OCI-LY3 (cell line): ENCODE measurements at regions not wholly inside any gene's neighbourhood (a gene's known extent, or its start where the extent isn't known, plus 50 kb on each side); places are given as distances from the start of the nearest gene placed in this dataset.

Source experiments
- H2AFZ ChIP-seq: fragments of 200-600, 300-600 bp; shearing (Covaris generic); 2 replicates; pipeline ENCODE4 v1.6.0; 2014; ENCODE audit warnings: antibody characterized with exemption, low read depth, low read length
- H3K27ac ChIP-seq: fragments of 200-600, 300-600 bp; sonication (generic); 2 replicates; pipeline ENCODE4 v1.5.1; 2014; ENCODE audit warnings: mild to moderate bottlenecking, low read length, moderate library complexity, mixed read lengths
- H3K27me3 ChIP-seq: fragments of 200-600, 300-600 bp; sonication (generic); 2 replicates; pipeline ENCODE4 v1.6.1; 2014; ENCODE audit warnings: low read depth, low read length, mixed read lengths
- H3K36me3 ChIP-seq: fragments of 200-600, 300-600 bp; sonication (generic); replicated peaks from 2 replicates; pipeline ENCODE3; 2014; ENCODE audit warnings: low read depth, low read length, mixed read lengths
- H3K4me1 ChIP-seq: fragments of 300-600, 200-600 bp; sonication (generic); 2 replicates; pipeline ENCODE4 v1.6.1; 2014; ENCODE audit warnings: low read length, mixed read lengths
- H3K4me2 ChIP-seq: fragments of 200-600, 300-600 bp; sonication (generic); 2 replicates; pipeline ENCODE4 v1.6.1; 2014; ENCODE audit warnings: low read length, mixed read lengths
- H3K4me3 ChIP-seq: fragments of 300-600, 200-600 bp; sonication (generic); 2 replicates; pipeline ENCODE4 v1.5.1; 2014; ENCODE audit warnings: antibody characterized with exemption, mild to moderate bottlenecking, low read length, moderate library complexity
- H3K79me2 ChIP-seq: fragments of 300-600, 200-600 bp; shearing (Covaris generic); 2 replicates; pipeline ENCODE4 v1.6.1; 2014; ENCODE audit warnings: mild to moderate bottlenecking, low read length, mixed read lengths
- H3K9ac ChIP-seq: fragments of 300-600, 200-600 bp; shearing (Covaris generic); 2 replicates; pipeline ENCODE4 v1.6.0; 2014; ENCODE audit warnings: mild to moderate bottlenecking, low read length, moderate library complexity
- H3K9me3 ChIP-seq: fragments of 200-600, 300-600 bp; shearing (Covaris generic); 2 replicates; pipeline ENCODE4 v1.6.1; 2014; ENCODE audit warnings: low read length, mixed read lengths; ENCODE audit not compliant: insufficient read depth
- H4K20me1 ChIP-seq: fragments of 200-600, 300-600 bp; sonication (generic); 2 replicates; pipeline ENCODE4 v1.6.1; 2016; ENCODE audit warnings: low read length, mixed read lengths; ENCODE audit not compliant: insufficient read depth
- EZH2phosphoT487 ChIP-seq: fragments of 200-600 bp; shearing (Covaris generic); IDR thresholded peaks from 2 replicates; pipeline ENCODE4 v1.6.1; 2018; ENCODE audit warnings: antibody characterized with exemption, mixed run types, low read depth
- TF ChIP-seq, protein P1 (sequence below): fragments of 200-600, 300-600 bp; sonication (generic); IDR thresholded peaks from 2 replicates; pipeline ENCODE4 v1.5.1; 2014; ENCODE audit warnings: antibody characterized with exemption, low read length, low read depth

DNA sequence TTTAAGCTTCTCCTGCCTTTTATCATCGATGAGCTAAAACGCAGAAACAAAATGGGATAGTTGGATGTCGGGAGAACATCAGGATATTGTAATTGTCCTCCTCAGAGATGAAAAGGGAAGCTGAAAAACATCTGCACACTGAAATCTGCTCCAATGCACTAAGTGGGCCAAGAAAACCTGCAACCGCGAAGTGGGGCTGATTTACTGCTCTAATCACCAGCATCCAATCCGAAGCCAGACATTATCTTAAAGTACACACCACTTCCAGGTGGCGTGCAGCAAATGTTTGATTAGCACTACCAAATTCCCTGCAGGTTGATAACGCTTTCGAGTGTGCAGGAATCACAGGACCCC is 230.3 kb upstream of the SLC14A2 start:
- Histone ChIP-seq H3K4me1 (peaks cover 52% of the 10 kb centered on the region), H3K27me3 (peaks cover 37% of the 10 kb centered on the region), H3K4me3 (no peak overlapping the region), H4K20me1 (no peaks in the 10 kb centered on the region), H2AFZ (no peak overlapping the region; the same call in 1 of the 2 replicates), H3K27ac (no peak overlapping the region), H3K4me2 (peak overlapping the region; percentile 65), H3K9me3 (no peaks in the 10 kb centered on the region), H3K36me3 (no peaks in the 10 kb centered on the region), H3K9ac (no peak overlapping the region), H3K79me2 (no peaks in the 10 kb centered on the region)
- TF ChIP-seq, protein P1, sequence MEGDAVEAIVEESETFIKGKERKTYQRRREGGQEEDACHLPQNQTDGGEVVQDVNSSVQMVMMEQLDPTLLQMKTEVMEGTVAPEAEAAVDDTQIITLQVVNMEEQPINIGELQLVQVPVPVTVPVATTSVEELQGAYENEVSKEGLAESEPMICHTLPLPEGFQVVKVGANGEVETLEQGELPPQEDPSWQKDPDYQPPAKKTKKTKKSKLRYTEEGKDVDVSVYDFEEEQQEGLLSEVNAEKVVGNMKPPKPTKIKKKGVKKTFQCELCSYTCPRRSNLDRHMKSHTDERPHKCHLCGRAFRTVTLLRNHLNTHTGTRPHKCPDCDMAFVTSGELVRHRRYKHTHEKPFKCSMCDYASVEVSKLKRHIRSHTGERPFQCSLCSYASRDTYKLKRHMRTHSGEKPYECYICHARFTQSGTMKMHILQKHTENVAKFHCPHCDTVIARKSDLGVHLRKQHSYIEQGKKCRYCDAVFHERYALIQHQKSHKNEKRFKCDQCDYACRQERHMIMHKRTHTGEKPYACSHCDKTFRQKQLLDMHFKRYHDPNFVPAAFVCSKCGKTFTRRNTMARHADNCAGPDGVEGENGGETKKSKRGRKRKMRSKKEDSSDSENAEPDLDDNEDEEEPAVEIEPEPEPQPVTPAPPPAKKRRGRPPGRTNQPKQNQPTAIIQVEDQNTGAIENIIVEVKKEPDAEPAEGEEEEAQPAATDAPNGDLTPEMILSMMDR: no peak
- TF ChIP-seq EZH2phosphoT487: no peak

DNA sequence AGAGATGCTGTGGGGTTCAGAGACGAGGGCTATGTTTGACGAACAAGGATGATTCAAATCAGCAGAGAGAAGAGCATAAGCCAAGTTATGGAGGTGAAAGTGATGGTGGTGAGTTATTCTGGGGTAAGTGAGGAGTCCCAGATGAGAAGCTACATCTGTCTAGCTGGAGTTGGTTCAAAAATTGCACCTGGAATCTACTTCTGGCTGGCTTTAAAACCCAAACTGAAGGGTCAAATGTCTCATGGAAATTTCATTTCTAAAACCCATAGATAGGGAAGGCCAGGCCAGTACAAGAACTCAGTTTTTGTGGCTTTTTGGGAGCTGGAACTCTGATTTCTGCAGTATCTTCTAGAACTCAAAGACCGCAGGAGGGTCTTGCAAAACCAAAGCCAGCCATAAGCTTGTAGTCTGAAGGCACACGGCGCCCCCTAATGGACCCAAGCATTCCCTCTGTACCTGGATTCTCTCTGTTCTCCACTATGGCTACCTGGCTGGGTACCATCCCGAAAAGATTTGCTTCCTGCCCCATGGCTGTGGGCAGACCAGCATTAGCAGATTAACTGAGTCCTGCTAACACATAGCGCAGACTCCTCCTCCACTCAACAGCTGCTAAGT is 229.1 kb upstream of the SLC14A2 start:
- Histone ChIP-seq H3K4me3 (no peak overlapping the region), H3K27ac (no peak overlapping the region), H3K79me2 (no peaks in the 10 kb centered on the region), H3K27me3 (peaks cover 36% of the 10 kb centered on the region), H3K36me3 (no peaks in the 10 kb centered on the region), H3K4me2 (peak overlapping the region; percentile 4), H2AFZ (peak overlapping the region; percentile 57), H3K9me3 (no peaks in the 10 kb centered on the region), H3K4me1 (peaks cover 39% of the 10 kb centered on the region), H3K9ac (no peak overlapping the region), H4K20me1 (no peaks in the 10 kb centered on the region)
- TF ChIP-seq EZH2phosphoT487: no peak
- TF ChIP-seq, protein P1: peak; percentile 99

DNA sequence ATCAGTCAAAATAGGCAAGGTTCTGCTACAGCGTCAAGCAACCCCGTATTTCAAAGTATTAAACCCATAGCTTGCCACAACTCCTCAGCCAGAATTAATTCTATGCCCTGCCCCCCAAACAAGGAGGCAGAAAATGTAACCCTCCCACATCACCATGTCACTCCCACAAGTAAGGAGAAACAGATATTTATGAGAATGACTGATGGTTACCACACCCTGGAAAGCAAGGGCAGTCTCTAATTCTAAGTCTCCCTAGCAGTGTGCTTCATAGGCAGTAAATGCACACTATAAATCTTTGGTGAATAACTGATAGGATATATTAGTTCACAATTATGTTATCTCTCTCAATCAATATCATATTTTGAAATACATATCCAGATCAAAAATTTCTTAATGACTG is 228.0 kb upstream of the SLC14A2 start:
- Histone ChIP-seq H3K4me2 (no peak overlapping the region), H4K20me1 (no peaks in the 10 kb centered on the region), H3K27ac (no peak overlapping the region), H3K27me3 (peaks cover 31% of the 10 kb centered on the region), H3K9me3 (no peaks in the 10 kb centered on the region), H2AFZ (no peak overlapping the region), H3K79me2 (no peaks in the 10 kb centered on the region), H3K9ac (no peak overlapping the region), H3K4me1 (peaks cover 34% of the 10 kb centered on the region), H3K4me3 (no peak overlapping the region), H3K36me3 (no peaks in the 10 kb centered on the region)
- no peak for TF ChIP-seq EZH2phosphoT487
- TF ChIP-seq, protein P1: no peak

DNA sequence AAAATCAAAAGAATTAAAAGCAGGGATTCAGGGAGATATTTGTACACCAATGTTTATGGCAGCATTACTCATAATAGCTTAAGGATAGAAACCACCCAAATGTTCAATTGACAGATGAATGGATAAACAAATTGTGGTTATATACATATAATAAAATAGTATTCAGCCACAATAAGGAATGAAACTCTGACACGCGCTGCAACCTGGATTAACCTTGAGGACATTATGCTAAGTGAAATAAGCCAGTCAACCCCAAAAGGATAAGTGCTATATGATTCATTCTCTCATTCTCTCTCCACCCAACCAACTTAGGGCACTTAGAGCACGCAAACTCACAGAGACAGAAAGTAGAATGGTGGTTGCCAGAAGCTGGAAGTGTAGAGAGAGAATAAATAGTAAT is 216.8 kb upstream of the SLC14A2 start:
- no peak for TF ChIP-seq EZH2phosphoT487
- TF ChIP-seq, protein P1: no peak
- Histone ChIP-seq H3K36me3 (no peaks in the 10 kb centered on the region), H3K79me2 (no peaks in the 10 kb centered on the region), H4K20me1 (no peaks in the 10 kb centered on the region), H3K4me2 (no peak overlapping the region), H3K27ac (no peak overlapping the region), H3K27me3 (0 out of 2 replicates have a peak, but pooled peaks cover 7% of the 10 kb centered on the region), H3K4me3 (no peak overlapping the region), H3K9me3 (no peaks in the 10 kb centered on the region), H2AFZ (no peak overlapping the region), H3K9ac (no peak overlapping the region), H3K4me1 (peaks cover 10% of the 10 kb centered on the region)
